ENCODE measurements at regions not wholly inside any gene's neighbourhood (a gene's known extent, or its start where the extent isn't known, plus 50 kb on each side); places are given as distances from the start of the nearest gene placed in this dataset.

DNA sequence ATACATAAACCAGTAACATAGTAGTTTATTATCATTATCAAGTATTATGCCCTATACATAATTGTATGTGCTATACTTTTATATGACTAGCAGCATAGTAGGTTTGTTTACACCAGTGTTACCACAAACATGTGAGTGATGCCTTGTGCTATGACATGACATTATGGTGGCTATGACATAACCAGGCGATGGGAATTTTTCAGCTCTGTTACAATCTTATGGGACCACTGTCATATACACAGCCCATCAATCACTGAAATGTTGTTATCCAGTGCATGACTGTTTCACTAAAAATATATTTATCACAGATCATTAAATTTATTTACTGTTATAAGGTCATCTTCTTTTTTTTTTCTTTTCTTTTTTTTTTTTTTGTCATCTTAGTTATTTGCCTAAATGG, 674.5 kb downstream of the PCDH17 start:
- ATAC-seq (ENCODE audit: insufficient number of reproducible peaks, low FRiP score, low read depth) = no peak
- H3K27ac ChIP-seq = no peak overlapping the region

DNA sequence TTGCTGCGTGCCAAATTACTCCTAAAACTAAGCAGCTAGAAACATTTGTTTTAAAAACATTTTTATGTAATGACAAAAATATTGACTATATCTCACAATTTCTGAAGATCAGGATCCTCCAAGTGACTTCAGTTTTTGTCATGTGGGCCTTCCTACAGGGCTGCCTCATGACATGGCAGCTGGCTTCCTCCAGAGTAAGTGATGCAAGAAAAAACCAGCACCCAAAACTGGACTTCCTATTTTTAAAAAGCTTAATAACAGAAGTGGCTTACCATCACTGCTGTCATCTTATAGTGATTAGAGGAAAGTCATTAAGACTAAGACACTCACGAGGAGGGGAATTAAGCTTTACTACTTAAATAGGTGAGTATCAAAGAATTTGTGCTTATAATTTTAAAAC, 681.7 kb downstream of the PCDH17 start:
- no peak overlapping the region for H3K4me3 ChIP-seq
- TF ChIP-seq, protein P1, sequence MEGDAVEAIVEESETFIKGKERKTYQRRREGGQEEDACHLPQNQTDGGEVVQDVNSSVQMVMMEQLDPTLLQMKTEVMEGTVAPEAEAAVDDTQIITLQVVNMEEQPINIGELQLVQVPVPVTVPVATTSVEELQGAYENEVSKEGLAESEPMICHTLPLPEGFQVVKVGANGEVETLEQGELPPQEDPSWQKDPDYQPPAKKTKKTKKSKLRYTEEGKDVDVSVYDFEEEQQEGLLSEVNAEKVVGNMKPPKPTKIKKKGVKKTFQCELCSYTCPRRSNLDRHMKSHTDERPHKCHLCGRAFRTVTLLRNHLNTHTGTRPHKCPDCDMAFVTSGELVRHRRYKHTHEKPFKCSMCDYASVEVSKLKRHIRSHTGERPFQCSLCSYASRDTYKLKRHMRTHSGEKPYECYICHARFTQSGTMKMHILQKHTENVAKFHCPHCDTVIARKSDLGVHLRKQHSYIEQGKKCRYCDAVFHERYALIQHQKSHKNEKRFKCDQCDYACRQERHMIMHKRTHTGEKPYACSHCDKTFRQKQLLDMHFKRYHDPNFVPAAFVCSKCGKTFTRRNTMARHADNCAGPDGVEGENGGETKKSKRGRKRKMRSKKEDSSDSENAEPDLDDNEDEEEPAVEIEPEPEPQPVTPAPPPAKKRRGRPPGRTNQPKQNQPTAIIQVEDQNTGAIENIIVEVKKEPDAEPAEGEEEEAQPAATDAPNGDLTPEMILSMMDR (IDR thresholded peaks at IDR 0.05) = no peak
- no peak for ATAC-seq (ENCODE audit: insufficient number of reproducible peaks, low FRiP score, low read depth)
- no peaks in the 10 kb centered on the region for H3K27me3 ChIP-seq (replicated peaks; ENCODE audit: insufficient read depth)
- H3K9me3 ChIP-seq = no peaks in the 10 kb centered on the region
- DNase-seq (ENCODE audit: low spot score) = no peak
- no peak overlapping the region for H3K27ac ChIP-seq
- H3K4me1 ChIP-seq (ENCODE audit: control insufficient read depth in 1 of 2, low read depth in 2 of 2) = no peaks in the 10 kb centered on the region
- no peaks in the 10 kb centered on the region for H3K36me3 ChIP-seq

More for the DNA sequence above, 674.5 kb downstream of the PCDH17 start:
- no peaks in the 10 kb centered on the region for H3K36me3 ChIP-seq
- H3K4me1 ChIP-seq (ENCODE audit: control insufficient read depth in 1 of 2, low read depth in 2 of 2) = no peaks in the 10 kb centered on the region
- H3K4me3 ChIP-seq = no peak overlapping the region
- H3K9me3 ChIP-seq = no peaks in the 10 kb centered on the region
- DNase-seq (ENCODE audit: low spot score) = no peak
- TF ChIP-seq, protein P1 (IDR thresholded peaks at IDR 0.05) = no peak
- H3K27me3 ChIP-seq (replicated peaks; ENCODE audit: insufficient read depth) = no peaks in the 10 kb centered on the region

DNA sequence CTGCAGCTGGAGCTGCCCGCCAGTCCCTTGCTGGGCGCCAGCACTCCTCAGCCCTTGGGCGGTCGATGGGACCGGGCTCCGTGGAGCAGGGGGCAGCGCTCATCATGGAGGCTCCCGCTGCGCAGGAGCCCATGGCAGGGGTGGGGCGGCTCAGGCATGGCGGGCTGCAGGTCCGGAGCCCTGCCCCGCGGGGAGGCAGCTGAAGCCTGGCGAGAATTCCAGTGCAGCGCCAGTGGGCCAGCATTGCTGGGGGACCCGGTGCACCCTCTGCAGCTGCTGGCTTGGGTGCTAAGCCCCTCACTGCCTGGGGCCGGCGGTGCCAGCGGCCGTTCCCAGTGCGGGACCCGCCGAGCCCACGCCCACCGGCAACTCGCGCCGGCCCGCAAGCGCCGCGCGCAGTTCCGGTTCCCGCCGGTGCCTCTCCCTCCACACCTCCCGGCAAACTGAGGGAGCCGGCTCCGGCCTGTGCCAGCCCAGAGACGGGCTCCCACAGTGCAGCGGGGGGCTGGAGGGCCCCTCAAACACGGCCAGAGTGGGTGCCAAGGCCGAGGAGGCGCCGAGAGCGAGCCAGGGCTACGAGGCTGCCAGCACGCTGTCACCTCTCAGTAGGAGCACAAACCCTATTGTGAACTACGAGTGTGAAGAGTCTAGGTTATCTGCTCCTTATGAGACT, 687.1 kb downstream of the PCDH17 start:
- H3K27me3 ChIP-seq (replicated peaks; ENCODE audit: insufficient read depth) = no peaks in the 10 kb centered on the region
- TF ChIP-seq, protein P1 (IDR thresholded peaks at IDR 0.05) = no peak
- ATAC-seq (ENCODE audit: insufficient number of reproducible peaks, low FRiP score, low read depth) = no peak

DNA sequence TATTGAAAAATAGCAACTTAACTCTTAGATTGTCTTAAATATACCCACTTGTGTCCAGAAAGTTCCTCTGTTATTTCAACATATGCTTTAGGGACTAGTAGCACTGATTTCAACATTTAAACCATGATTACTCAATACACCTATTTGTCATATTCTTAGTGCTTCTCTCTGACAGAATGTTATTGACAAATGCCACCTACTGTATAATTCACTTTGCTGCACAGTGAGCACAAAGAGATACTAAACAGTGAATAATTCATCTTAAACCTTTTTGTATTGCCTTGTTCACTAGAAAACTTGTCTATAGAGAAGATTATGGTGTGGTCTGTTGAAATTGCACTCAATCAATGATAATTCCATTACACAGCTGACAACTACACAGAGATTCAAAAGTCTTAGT, 692.6 kb downstream of the PCDH17 start:
- Histone ChIP-seq H3K27me3 (replicated peaks; ENCODE audit: insufficient read depth) (no peaks in the 10 kb centered on the region), H3K9me3 (no peaks in the 10 kb centered on the region), H3K27ac (no peak overlapping the region), H3K36me3 (no peaks in the 10 kb centered on the region), H3K4me1 (ENCODE audit: control insufficient read depth in 1 of 2, low read depth in 2 of 2) (no peaks in the 10 kb centered on the region), H3K4me3 (no peak overlapping the region)
- ATAC-seq (ENCODE audit: insufficient number of reproducible peaks, low FRiP score, low read depth) = no peak
- TF ChIP-seq, protein P1 (IDR thresholded peaks at IDR 0.05) = no peak
- DNase-seq (ENCODE audit: low spot score) = no peak

More for the DNA sequence above, 687.1 kb downstream of the PCDH17 start:
- H3K4me1 ChIP-seq (ENCODE audit: control insufficient read depth in 1 of 2, low read depth in 2 of 2) = no peaks in the 10 kb centered on the region
- no peak for DNase-seq (ENCODE audit: low spot score)
- no peak overlapping the region for H3K27ac ChIP-seq
- H3K4me3 ChIP-seq = no peak overlapping the region
- no peaks in the 10 kb centered on the region for H3K36me3 ChIP-seq
- no peaks in the 10 kb centered on the region for H3K9me3 ChIP-seq

DNA sequence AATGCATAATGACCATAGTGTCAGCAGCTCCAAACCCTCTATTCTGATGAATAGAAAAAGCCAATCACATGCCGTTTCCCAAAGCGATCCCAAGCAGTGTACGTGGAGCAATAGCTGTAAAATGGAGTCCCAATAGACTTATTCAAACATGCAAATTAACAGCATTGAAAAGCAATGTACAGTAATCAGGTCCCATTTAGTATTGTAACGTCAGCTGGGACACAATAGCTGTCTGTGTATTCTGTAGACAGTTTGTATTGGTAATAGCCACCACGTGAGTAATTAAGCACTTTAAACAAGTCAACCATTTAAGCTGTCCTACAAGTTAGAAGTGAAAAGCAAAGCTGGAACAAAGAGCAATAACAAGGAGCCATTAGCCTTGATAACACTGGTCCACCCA, 698.2 kb downstream of the PCDH17 start:
- H3K4me1 ChIP-seq (ENCODE audit: control insufficient read depth in 1 of 2, low read depth in 2 of 2) = no peaks in the 10 kb centered on the region
- H3K27ac ChIP-seq = no peak overlapping the region
- TF ChIP-seq, protein P1 (IDR thresholded peaks at IDR 0.05) = no peak
- H3K27me3 ChIP-seq (replicated peaks; ENCODE audit: insufficient read depth) = no peaks in the 10 kb centered on the region
- DNase-seq (ENCODE audit: low spot score) (no peak), ATAC-seq (ENCODE audit: insufficient number of reproducible peaks, low FRiP score, low read depth) (no peak)
- no peaks in the 10 kb centered on the region for H3K36me3 ChIP-seq
- no peak overlapping the region for H3K4me3 ChIP-seq
- H3K9me3 ChIP-seq = no peaks in the 10 kb centered on the region

All from thoracic aorta (tissue), 2 donors.